ENCODE measurements at regions not wholly inside any gene's neighbourhood (a gene's known extent, or its start where the extent isn't known, plus 50 kb on each side); places are given as distances from the start of the nearest gene placed in this dataset.
A peak's percentile ranks its signal among the peaks of the same experiment; 100 is the strongest.
"Not testable (repeated sequence)": the region's sequence is repeated elsewhere in the genome, so short reads cannot be mapped to it uniquely, and the experiment has no call there.

- in situ Hi-C loops (cut with HindIII; ENCODE audit: low sequenced_read_pairs) = no loop called here
- DNase-seq (ENCODE audit: low spot score) = no peak
These were observed 54.2 kb upstream of the OPRM1 start for GRCh38 chr6:153984811-153985210.

- DNase-seq (ENCODE audit: low spot score) = no peak
- in situ Hi-C loops (cut with HindIII; ENCODE audit: low sequenced_read_pairs) = no loop called here
These were observed 58.9 kb upstream of the OPRM1 start for GRCh38 chr6:153980171-153980570.

DNA sequence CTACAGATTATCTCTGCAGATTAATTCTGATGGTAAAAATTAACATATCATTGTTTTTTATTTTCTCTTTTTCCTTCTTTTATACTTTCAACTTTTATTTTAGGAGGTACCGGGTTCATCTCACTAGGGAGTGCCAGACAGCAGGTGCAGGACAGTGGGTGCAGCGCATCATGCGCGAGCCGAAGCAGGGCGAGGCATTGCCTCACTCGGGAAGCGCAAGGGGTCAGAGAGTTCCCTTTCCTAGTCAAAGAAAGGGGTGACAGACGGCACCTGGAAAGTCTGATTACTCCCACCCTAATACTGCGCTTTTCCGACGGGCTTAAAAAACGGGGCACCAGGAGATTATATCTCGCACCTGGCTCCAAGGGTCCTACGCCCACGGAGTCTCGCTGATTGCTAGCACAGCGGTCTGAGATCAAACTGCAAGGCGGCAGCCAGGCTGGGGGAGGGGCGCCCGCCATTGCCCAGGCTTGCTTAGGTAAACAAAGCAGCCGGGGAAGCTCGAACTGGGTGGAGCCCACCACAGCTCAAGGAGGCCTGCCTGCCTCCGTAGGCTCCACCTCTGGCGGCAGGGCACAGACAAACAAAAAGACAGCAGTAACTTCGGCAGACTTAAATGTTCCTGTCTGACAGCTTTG is 60.0 kb upstream of the OPRM1 start:
- DNase-seq (ENCODE audit: low spot score); in situ Hi-C loops (cut with HindIII; ENCODE audit: low sequenced_read_pairs): not testable (repeated sequence)

DNA sequence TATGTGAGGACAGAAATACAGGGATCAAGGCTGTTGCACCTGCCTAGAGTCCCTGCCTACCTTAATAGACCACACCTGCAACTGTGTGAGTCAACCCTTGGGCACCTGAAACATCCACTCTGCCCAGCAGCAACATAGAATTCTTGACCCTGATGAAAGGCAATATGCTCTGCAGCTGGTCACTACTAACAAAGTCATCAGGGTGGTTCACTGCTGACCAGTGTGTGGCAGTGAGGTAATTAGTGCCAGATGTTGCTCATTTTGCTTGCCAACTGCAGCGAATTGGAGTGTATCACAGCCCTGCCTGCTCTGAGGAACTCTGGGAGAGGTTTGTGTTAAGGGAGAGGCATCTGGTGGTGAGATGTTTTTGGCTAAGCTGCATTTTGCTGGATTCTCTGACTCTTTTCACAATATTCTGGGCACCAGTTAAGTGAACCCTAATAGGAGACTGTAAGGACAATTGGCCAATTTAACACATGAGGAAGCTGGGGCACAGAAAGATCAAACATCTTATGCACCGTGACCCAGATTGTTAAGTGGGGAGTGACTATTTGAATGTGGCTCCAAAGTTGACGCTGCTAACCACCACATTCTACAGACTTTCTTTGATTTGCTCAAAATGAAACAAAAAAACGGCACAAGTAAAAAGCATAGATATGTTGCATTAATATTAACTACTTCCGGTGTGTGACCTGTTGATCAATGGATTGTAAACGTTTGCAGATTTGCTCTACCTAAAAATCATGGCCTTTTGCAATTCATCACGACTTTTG is 61.9 kb upstream of the OPRM1 start:
- in situ Hi-C loops (cut with HindIII; ENCODE audit: low sequenced_read_pairs) = no loop called here

DNA sequence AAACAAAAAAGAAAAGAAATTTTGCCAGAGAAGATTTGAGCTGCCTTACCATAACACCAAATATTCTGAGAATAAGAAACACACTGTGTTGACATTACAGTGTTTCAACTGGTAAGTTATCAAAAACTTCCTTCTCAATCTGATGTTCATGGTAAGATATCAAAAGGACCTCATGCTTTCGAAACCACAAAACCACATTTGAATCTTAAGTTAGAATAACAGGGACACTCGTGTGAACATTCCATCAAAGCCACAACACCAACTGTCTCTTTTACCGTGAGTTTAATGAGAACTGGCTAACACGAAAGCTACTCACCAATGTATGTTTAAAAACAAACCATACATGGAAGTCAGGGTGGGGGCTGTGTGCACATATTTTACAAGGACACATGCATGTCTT is 73.0 kb upstream of the OPRM1 start:
- DNase-seq (ENCODE audit: low spot score) = no peak
- in situ Hi-C loops (cut with HindIII; ENCODE audit: low sequenced_read_pairs) = no loop called here

More for the DNA sequence above, 61.9 kb upstream of the OPRM1 start:
- DNase-seq (ENCODE audit: low spot score) = no peak

- peak; percentile 18 for DNase-seq (ENCODE audit: low spot score)
- in situ Hi-C loops (cut with HindIII; ENCODE audit: low sequenced_read_pairs) = no loop called here
These were observed 75.7 kb upstream of the OPRM1 start for GRCh38 chr6:153963352-153963751.

DNA sequence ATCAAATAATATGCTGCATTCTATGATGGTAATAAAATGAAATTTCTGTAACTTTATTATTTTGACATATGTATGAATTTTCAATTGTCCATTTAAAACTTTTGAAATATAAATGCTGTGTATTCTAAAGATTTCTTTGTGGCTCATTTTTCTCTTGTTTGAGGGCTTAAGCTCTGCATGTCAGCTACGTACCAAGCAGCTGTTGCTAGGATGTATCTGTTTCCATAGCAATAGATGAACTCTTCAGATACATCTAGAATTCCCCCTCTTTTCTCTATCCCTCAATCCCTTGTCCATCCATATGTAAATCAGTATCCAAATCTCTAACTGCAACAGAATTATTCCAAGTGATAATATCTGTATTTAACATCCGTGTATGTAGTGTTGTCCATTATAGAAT is 76.5 kb upstream of the OPRM1 start:
- in situ Hi-C loops (cut with HindIII; ENCODE audit: low sequenced_read_pairs) = no loop called here
- DNase-seq (ENCODE audit: low spot score) = no peak

GRCh38 chr6:153960741-153961140 is 78.3 kb upstream of the OPRM1 start:
- in situ Hi-C loops (cut with HindIII; ENCODE audit: low sequenced_read_pairs) = no loop called here
- no peak for DNase-seq (ENCODE audit: low spot score)

DNA sequence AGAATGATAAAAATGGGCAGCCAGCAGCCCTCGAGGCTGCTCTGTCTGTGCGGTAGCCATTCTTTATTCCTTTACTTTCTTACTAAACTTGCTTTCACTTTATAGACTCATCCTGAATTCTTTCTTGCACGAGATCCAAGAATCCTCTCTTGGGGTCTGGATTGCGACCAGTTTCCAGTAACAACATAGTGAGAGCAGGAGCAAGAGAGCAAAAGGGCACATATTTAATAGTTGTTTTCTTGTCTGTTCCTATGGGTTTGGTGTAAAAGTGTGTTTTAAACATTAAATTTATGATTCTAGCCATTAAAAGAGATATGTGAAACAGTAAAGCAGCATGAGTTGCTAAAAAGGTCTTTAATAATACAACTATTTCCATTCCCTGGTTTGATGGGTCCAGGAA is 78.8 kb upstream of the OPRM1 start:
- in situ Hi-C loops (cut with HindIII; ENCODE audit: low sequenced_read_pairs) = no loop called here
- no peak for DNase-seq (ENCODE audit: low spot score)

GRCh38 chr6:153959276-153959675 is 79.8 kb upstream of the OPRM1 start:
- in situ Hi-C loops (cut with HindIII; ENCODE audit: low sequenced_read_pairs) = no loop called here
- DNase-seq (ENCODE audit: low spot score) = no peak

GRCh38 chr6:153958860-153959259 is 80.2 kb upstream of the OPRM1 start:
- in situ Hi-C loops (cut with HindIII; ENCODE audit: low sequenced_read_pairs) = no loop called here
- DNase-seq (ENCODE audit: low spot score) = no peak

DNA sequence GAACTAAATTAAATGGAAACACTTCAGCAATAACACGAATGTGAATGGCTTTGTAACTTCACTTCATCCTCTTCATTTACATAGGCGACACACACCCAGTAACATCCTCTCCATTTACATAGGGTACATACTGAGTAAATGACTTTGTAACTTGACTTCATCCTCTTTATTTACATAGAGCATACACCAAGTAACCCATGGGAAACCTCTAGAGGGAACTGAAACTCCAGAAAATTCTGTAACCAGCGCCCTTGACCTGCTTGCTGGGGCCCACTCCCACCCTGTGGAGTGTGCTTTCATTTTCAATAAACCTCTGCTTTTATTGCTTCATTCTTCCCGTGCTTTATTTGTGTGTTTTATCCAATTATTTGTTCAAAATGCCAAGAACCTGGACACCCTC is 81.6 kb upstream of the OPRM1 start:
- DNase-seq (ENCODE audit: low spot score) = no peak
- in situ Hi-C loops (cut with HindIII; ENCODE audit: low sequenced_read_pairs) = no loop called here

DNA sequence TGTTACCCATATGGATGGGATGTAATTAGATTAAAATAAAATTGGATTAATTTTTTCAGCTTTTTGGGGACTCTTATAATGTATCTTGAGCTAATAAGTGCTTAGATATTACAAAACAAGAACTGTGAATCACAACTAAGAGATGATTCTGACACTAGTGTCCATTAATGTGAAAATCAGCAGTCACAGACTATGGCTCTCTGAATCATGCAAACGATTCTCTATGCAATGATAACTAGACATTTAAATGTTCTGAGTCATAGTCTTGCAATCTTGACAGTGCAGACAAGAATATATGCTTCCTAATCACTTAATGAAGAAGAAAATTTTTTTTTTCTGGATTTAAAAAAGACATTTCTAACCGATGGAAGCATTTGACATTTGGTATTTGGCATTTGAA is 82.2 kb upstream of the OPRM1 start:
- in situ Hi-C loops (cut with HindIII; ENCODE audit: low sequenced_read_pairs) = no loop called here
- DNase-seq (ENCODE audit: low spot score) = no peak

- in situ Hi-C loops (cut with HindIII; ENCODE audit: low sequenced_read_pairs) = no loop called here
- no peak for DNase-seq (ENCODE audit: low spot score)
These were observed 89.4 kb upstream of the OPRM1 start for GRCh38 chr6:153949616-153950015.

DNA sequence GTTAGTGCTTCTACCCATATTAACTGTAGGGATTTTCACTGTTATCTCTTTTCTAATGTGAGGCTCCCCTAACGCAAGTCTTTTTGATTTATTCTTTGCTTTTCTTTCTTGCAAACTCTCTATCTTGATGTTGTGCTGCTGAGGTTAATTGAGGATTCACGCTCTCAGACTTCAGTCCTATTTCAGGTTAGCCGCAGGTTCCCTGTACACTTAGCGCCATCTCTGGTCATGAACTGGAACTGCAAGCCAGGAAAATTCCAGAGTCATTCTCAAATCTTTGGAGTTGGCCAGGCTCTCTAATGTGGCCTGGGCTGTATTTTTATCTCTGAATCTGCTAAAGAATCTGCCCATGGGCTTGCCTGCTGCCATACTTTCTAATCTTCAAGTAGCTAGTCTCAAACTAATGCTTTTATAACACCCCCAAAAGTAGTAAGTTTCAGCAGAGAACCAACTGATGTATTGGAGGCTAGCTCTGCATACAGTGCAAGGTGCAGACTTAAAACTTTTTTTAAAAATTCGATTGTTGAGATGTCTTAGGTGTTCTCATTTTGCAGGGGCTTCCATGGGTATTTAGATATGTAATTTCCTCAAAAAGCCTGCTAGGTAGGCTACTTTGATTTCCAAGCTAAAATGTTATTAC is 91.1 kb upstream of the OPRM1 start:
- DNase-seq (ENCODE audit: low spot score) = peak; percentile 42
- in situ Hi-C loops (cut with HindIII; ENCODE audit: low sequenced_read_pairs) = no loop called here

GRCh38 chr6:153944201-153944600 is 94.8 kb upstream of the OPRM1 start:
- DNase-seq (ENCODE audit: low spot score) = no peak
- in situ Hi-C loops (cut with HindIII; ENCODE audit: low sequenced_read_pairs) = no loop called here

DNA sequence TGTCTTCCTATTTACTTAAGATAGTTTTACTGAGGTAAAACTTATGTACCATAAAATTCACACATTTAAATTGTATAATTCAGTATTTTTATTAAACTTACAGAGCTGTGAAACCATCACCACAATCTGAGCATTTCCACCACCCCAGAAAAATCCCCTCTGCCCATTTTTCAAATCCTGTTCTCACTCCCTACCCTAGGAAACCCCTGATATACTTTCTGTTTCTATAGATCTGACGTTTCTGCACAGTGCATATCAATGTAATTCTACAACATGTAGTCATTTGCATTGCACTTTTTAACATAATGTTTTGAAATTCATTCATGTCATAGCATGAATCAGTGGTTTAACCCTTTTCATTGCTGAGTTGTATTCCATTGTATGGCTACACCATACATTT is 96.7 kb upstream of the OPRM1 start:
- in situ Hi-C loops (cut with HindIII; ENCODE audit: low sequenced_read_pairs) = no loop called here
- DNase-seq (ENCODE audit: low spot score) = no peak

GRCh38 chr6:153941768-153942167 is 97.3 kb upstream of the OPRM1 start:
- in situ Hi-C loops (cut with HindIII; ENCODE audit: low sequenced_read_pairs) = no loop called here
- DNase-seq (ENCODE audit: low spot score) = no peak

DNA sequence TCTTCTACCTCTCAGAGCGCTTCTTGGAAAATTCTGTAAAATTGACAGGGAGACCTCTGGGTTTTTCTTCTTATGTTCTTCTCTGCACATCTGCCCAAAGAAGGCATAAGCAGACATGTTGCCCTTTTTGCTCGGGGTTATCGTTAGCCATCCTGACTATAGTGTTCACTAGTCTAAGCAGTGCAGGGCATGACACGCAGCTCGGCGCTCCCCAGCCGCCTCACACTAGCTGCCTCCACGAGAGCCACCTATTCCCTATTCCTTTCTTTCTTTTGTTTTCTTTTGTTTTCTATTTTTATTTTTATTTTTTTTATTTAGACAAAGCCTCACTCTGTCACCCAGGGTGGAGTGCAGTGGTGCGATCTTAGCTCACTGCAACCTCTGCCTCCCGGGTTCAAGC is 100.2 kb upstream of the OPRM1 start:
- in situ Hi-C loops (cut with HindIII; ENCODE audit: low sequenced_read_pairs) = no loop called here
- no peak for DNase-seq (ENCODE audit: low spot score)

DNA sequence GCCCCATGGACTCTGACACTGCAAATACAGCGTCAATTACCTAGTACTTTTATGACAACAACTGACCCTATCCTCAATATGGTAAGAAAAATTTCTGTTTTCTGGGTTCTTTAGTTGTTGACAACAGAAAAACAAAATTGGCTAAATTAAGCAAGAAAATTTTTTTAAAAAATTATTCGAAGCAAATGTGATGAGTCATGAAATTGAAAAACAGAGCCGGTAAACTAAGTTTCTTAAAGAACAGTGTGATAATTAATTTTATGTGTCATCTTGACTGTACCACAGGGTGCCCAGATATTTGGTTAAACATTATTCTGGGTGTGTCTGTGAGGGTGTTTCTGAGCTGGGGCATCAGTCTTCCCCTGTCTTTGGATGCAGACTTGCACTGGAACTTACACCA is 107.6 kb upstream of the OPRM1 start:
- no peak for DNase-seq (ENCODE audit: low spot score)

GRCh38 chr6:153927867-153928266 is 111.2 kb upstream of the OPRM1 start:
- in situ Hi-C loops (cut with HindIII; ENCODE audit: low sequenced_read_pairs) = no loop called here
- no peak for DNase-seq (ENCODE audit: low spot score)

More for the DNA sequence above, 107.6 kb upstream of the OPRM1 start:
- in situ Hi-C loops (cut with HindIII; ENCODE audit: low sequenced_read_pairs) = no loop called here

Data from G401 (cell line).